HepG2 (cell line): ENCODE measurements at regions not wholly inside any gene's neighbourhood (a gene's known extent, or its start where the extent isn't known, plus 50 kb on each side); places are given as distances from the start of the nearest gene placed in this dataset.
A peak's percentile ranks its signal among the peaks of the same experiment; 100 is the strongest.

Experiments used
- MEIS1 ChIP-seq: sonication (generic); formaldehyde crosslinking; IDR thresholded peaks from 2 replicates; pipeline ENCODE4 v1.9.0; 2021; ENCODE audit warnings: mild to moderate bottlenecking, missing genetic modification reagents, moderate library complexity, borderline replicate concordance
- SIN3A ChIP-seq: IDR thresholded peaks from 2 replicates; pipeline ENCODE4 v1.6.1; 2011; ENCODE audit warnings: low read depth, mild to moderate bottlenecking, control low read depth, low read length, borderline replicate concordance
- SKIL ChIP-seq: sonication (generic); formaldehyde crosslinking; IDR thresholded peaks from 2 replicates; pipeline ENCODE4 v1.8.0; 2022; ENCODE audit warnings: missing genetic modification reagents, mild to moderate bottlenecking, moderate library complexity, borderline replicate concordance
- SMARCC2 ChIP-seq: fragments of 450-650 bp; IDR thresholded peaks from 2 replicates; pipeline ENCODE4 v1.6.1; 2017; ENCODE audit warnings: antibody characterized with exemption, mild to moderate bottlenecking
- TAF1 ChIP-seq: sonication (generic); formaldehyde crosslinking; IDR thresholded peaks from 2 replicates; pipeline ENCODE4 v1.4.0; 2020; ENCODE audit warnings: missing genetic modification reagents
- ZBTB34 ChIP-seq: sonication (generic); formaldehyde crosslinking; IDR thresholded peaks from 2 replicates; pipeline ENCODE4 v1.8.0; 2022; ENCODE audit warnings: mild to moderate bottlenecking, missing genetic modification reagents
- ZMAT3 ChIP-seq: sonication (generic); formaldehyde crosslinking; conservative IDR thresholded peaks from 2 replicates; pipeline ENCODE4 v1.7.0; 2021; ENCODE audit warnings: missing genetic modification reagents
- ZNF143 ChIP-seq: sonication (generic); formaldehyde crosslinking; IDR thresholded peaks from 2 replicates; pipeline ENCODE4 v1.4.0; 2020; ENCODE audit warnings: missing genetic modification reagents
- ZNF18 ChIP-seq: sonication (generic); formaldehyde crosslinking; IDR thresholded peaks from 2 replicates; pipeline ENCODE4 v1.8.0; 2022; ENCODE audit warnings: mild to moderate bottlenecking, missing genetic modification reagents; ENCODE audit not compliant: insufficient replicate concordance
- ZNF280B ChIP-seq: sonication (generic); formaldehyde crosslinking; IDR thresholded peaks from 2 replicates; pipeline ENCODE4 v1.5.0; 2020; ENCODE audit warnings: missing genetic modification reagents, mild to moderate bottlenecking, borderline replicate concordance
- ZNF407 ChIP-seq: sonication (generic); formaldehyde crosslinking; IDR thresholded peaks from one replicate; pipeline ENCODE4 v1.5.1; 2020; ENCODE audit warnings: mild to moderate bottlenecking, missing genetic modification reagents; ENCODE audit errors: not compliant biosample characterization

GRCh38 chr1:58883037-58883887 lies 99.4 kb upstream of the JUN start (continued):
- TF ChIP-seq ZNF280B (CRISPR knock-in tag) (no peak), MEIS1 (CRISPR knock-in tag) (no peak), ZNF18 (CRISPR knock-in tag) (no peak), ZNF407 (CRISPR knock-in tag) (no peak), SMARCC2 (no peak), ZMAT3 (CRISPR knock-in tag) (no peak), SKIL (CRISPR knock-in tag) (peak; percentile 81), ZNF143 (CRISPR knock-in tag) (peak; percentile 85), TAF1 (CRISPR knock-in tag) (no peak; the same call in 1 of the 2 replicates), SIN3A (peak; percentile 34; the same call in 1 of the 2 replicates), ZBTB34 (no peak)
